GM18499 (cell line): ENCODE measurements at regions not wholly inside any gene's neighbourhood (a gene's known extent, or its start where the extent isn't known, plus 50 kb on each side); places are given as distances from the start of the nearest gene placed in this dataset.
"Not testable (repeated sequence)": the region's sequence is repeated elsewhere in the genome, so short reads cannot be mapped to it uniquely, and the experiment has no call there.

ENCODE experiments used
- ATAC-seq: cut with Tn5 transposase; IDR thresholded peaks from one replicate; pipeline ENCODE4 v1.9.1; 2021; ENCODE audit warnings: moderate number of reproducible peaks; ENCODE audit not compliant: insufficient read depth, unreplicated experiment

DNA sequence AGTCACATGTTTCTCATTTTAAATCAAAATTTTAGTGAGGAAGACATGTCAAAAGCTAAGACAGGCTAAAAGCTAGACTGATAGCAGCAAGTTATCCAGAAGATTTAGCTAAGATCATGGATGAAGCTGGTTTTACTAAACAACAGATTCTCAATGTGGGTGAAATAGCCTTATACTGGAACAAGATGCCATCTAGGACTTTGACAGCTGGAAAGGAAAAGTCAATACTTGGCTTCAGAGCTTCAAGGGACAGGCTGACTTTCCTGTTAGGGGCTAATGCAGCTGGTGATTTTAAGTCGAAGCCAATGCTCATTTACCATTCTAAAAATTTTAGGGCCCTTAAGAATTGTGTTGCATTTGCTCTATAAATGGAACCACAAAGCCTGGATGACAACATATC is 455.3 kb upstream of the SLC10A2 start:
- ATAC-seq = no peak

DNA sequence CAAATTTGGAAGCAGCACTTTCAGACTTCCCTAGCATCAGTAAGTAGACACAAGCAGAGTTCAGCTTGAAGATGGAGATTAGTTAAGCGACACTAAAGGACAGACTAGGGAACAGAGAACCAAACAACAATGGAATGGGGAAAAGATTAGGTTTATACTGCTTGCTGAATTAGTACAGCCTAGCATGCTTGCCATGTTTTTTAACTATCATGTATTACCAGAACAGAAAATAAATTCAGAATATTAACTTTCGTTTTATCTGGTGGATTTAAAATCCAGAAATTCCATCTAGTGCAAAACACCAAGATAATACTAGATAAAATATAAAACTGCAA is 451.5 kb upstream of the SLC10A2 start:
- ATAC-seq = no peak

DNA sequence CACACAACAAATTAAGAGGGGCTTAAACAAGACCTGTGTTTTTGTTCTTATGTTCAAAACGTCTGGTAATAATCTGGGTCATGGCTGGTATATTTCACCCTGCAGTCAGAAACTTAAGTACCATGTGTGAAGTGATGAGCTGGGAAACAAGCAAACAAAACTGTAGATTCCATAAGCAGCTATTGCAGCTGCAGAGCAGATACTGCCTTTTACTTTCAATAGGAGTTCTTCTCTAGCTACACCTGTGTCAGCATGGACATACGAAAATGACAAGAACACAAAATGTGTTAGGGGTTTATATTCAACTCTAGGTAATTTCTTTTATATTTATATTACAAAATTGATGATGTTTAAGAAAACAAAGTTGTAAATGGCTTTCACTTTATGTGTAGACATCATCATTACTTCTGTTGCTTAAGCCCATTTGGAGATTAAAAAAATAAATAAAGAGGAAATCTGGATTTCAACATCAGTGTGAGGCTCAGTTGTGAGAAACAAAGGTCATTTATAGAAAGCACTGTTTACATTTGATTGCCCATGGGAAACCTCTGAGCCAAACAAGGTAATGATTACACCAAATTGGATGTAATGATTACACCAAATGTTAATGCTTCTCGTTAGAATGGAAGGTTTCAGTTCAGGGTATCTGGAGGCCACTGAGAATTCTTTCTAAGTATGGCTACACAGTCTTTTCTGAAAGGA is 451.0 kb upstream of the SLC10A2 start:
- peak; percentile 67 for ATAC-seq

DNA sequence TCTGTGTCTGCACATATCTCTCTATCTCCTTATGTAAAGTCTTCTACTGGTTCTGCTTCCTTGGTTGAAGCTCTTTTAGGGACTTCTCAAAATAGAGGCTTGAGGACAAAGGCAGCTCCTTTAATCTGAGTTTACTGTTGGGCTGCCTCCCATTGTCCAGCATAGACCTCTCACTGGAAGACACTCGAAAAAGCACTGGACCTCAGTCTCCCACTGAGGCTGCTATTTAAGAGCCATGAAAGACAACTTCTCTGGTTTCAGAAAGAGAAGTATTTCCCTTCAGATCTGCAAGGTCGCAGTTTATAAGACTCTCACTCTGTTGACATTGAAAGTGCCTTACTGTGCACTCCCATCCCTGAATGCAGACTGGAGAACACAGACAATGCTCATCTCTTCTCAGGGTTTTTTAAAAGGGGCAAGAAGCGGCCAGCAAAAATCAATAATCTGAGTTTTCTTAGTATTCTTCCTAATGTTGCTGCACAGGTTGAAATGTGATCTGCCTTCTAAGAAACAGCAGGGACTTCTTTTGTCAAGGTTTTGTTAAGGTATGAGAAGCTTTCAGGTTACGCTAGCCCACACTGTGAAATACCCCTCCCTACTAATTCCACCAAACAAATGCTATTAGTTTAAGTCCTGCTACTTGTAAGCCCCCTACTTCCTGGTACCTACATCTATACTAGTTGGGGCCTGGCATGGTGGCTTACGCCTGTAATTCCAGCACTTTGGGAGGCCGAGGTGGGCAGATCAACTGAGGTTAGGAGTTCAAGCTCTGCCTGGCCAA is 450.0 kb upstream of the SLC10A2 start:
- ATAC-seq = no peak

DNA sequence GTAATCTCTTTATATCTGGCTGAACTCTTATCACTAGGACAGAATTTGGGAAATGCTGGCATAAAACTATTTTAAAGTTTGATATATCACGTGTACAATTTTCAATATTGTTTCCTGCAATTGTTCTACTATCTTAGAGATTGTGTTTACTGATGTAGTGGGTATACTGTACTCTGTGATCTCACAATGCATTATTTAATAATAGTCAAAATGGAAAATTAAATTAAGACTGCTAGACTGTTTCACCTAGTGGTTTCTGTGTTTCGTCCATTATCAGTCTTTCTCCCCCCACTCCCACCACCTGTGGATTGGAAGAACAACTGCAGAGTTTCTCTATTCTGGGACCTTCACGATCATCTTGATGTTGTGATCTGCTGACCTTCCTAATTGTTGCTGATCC is 449.2 kb upstream of the SLC10A2 start:
- ATAC-seq = no peak

DNA sequence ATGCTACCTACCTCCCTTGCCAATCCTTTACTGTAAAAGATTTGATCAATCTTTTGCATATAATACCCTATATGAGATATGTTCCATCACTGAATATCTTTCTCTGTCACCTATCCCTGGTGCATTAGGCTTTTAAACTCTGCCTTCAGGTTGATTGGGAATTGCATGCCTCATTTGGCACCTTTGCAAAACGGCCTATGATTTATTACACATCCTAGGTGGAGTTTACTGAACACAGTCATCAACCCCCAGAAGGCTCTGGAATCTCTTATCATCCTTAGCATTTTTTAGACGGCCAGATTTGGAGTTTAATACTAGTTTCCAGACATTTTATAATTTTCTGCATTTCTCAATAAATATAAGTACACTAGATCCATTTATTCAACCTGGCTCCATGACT is 448.4 kb upstream of the SLC10A2 start:
- ATAC-seq = no peak

DNA sequence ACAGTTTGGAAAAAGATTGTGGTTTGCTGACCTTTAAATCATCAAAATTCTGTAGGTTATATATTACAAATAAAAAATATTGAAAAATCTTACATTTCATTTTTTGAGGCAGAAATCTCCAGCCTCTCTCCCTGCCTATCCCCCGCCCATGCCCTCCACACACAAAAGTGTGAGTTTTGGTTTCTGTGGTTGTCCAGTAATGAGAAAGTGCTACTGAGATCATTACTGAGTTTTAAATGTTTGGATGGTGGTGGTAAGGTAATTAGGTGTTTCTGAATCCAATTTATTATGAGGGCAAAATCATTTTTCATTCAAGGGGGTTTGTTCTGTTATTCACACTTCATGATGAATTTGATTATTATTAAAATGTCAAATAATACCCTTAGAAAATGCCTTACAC is 448.0 kb upstream of the SLC10A2 start:
- ATAC-seq = no peak

DNA sequence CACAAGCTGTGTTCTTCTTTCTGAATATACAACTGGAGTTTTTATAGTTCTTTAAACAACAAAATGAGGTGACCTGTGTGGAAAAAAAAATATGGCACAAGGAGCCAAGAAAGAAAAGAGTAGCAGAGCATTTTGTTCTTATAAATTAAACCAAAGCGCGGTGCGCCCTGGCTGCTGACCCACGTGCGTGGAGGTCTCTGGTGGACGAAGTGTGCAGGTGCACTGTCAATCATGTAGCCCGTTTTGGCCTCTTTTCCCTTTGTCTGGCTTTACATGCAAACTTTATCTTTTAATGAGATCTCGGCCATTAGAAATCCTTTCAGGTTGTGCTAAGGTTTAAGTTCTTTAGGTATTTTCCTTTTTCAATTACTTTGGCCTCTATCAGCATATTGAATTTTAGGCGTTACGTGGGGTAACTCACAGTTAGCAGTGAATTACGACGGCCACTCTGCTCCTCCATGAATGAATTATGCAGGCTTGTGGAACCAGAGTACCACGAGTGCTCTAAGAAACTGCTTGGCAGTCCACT is 443.9 kb upstream of the SLC10A2 start:
- ATAC-seq = no peak

DNA sequence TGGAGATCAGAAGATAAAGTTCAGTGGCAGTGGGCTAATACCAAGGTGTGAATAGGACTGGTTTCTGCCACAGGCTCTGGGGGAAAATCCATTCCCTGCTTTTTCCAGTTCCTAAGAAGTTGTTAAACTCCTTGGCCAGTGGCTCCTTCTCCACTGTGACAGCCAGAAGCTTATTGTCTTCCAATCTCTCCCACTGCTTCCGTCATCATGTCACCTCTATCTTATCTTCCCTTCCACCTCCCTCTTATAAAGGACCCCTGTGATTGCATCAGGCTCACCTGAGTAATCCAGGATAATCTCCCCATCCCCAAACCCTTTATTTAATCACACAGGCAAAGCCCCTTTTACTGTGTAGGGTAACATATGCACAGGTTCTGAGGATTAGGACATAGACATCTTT is 431.2 kb upstream of the SLC10A2 start:
- no peak for ATAC-seq

DNA sequence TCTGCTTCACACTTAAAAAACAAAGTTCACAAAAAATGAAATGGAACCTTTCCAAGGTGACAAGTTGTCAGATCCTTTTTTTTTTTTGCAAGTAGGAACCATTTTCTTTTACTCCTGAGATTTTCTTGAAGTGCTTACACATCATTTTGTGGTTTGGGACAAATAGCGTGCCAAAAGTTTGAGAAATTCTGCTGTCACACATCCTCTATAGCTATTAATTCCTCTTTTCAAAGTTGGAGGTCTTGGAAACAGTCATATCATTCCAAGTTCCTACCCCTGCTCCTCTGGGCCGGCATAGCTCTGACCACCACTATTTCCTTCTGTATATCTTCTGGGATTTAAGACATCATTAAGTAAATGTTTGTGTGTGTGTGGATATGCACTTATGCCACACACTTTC is 421.6 kb upstream of the SLC10A2 start:
- no peak for ATAC-seq

DNA sequence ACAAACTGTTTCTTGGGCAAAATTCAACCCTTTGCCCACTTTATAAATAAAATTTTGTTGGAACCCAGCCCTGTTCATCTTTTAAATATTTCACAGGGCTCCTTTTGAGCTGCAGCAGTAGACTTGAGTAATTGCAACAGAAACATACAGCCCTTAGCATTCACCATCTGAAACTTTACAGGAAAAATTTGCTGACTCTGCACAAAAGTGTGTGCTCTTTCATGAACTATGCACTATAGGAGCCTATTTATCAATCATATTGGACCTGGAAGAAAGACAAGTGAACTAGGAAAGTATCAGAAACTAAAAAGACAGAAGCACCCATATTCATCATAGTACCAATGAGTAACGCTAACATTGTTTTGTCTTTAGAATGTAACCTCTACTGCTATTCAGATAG is 406.9 kb upstream of the SLC10A2 start:
- no peak for ATAC-seq

DNA sequence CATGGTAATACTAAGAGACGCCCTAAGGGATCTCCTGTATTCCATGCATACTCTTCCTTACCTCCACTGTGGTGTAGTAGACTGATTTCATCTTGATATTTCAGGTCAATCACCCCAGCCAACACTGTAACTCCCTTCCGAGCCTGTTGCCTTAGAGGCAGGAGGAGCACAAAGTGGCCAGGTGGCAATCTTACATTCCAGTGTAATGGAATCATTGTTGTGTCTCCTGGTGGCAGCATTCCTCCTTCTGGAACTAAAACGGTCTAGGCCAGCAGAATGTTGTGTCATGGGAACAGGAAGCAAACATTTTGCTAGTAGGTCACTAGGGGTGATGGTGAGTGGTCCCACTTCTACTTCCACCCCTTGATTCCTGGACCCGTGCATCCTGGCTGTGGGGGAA is 405.7 kb upstream of the SLC10A2 start:
- no peak for ATAC-seq

DNA sequence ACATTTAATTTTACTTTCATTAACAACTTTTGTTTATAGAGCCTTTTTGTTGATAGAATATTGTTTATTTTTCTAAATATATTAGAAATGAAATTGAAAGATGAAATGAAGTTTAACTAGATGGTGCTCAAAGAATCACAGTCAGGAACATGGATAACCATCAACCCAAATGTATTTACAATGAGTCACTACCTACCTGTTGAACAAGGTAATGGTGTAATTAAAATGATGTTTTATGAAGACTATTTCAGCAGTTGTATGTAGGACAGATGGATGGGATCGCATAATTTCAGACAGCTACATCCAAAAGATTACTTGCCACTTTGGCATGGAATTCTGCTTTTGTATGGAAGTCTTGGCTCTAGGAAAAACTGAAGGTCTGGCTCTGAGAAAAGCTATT is 403.6 kb upstream of the SLC10A2 start:
- no peak for ATAC-seq

DNA sequence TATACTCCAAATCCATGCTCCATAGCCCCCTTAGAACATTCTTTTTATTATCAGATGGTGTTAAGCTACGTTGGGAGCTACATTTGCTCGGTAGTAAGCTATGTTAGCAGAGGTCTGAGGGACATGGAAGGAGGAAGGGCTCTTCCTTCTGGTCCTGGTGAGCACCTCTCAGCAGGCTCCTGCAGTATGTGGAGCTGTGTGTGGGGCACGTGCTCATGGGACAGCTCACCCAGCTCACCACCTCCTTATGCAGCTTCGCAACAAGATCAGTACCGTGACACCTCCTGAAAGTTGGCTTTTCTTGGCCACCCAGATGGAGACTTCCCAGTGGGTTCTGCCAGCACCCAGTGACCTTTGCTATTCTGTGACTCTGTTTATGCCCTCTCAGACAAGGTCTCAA is 400.5 kb upstream of the SLC10A2 start:
- ATAC-seq = no peak

DNA sequence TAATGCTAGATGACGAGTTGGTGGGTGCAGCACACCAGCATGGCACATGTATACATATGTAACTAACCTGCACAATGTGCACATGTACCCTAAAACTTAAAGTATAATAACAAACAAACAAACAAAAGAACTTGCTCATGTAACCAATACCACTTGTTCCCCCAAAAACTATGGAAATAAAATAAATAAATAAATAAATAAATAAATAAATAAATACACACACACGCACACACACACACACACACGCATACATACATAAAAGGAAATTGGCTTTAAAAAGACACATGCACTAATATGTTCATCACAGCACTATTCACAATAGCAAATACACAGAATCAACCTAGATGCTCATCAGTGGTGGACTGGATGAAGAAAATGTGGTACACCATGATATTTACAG is 394.0 kb upstream of the SLC10A2 start:
- not testable (repeated sequence) for ATAC-seq

DNA sequence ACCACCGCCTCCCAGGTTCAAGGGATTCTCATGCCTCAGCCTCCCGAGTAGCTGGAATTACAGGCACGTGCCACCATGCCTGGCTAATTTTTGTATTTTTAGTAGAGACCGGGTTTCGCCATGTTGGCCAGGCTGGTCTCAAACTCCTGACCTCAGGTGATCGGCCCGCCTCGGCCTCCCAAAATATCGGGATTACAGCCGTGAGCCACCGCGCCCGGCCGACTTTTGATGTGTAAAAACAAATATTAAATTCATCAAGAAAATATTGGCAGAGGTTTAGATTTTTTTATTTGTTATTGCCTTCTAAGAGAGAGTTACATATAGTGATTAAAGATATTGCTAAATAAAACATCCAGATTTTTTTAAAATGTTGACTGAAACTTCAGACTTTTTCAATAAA is 390.8 kb upstream of the SLC10A2 start:
- not testable (repeated sequence) for ATAC-seq

DNA sequence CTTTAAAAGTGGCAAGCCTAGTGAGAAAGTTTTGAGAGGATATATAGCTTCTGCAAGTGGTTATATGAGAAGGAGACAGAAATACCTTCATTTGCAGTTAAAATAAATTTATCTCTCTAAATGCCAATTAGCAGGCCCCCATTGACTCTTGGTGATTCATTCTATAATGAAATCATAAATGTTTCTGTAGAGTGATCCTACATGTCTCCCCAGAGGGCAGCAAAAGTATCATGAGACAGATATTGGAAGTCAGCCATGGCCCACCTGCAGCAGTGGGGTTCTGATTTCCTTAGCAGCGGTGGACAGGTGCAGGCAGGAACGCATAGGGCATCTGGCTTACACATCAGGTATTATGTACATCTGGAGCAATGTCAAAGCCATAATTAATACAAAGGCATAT is 385.4 kb upstream of the SLC10A2 start:
- ATAC-seq = no peak

DNA sequence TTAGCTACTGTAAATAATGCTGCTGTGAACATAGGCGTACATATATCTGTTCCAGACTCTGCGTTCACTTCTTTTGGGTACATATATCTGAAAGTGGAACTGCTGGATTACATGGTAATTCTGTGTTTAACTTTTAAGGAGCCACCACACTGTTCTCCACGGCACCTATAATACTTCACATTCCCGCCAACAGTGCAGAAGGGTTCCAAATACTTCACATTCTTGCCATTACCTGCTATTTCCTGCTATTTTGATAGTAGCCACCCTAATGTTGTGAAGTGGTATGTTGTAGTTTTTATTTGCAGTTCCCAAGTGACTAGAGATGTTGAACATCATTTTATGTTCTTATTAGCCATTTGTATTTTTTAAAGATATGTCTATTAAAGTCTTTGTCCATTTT is 377.4 kb upstream of the SLC10A2 start:
- no peak for ATAC-seq

DNA sequence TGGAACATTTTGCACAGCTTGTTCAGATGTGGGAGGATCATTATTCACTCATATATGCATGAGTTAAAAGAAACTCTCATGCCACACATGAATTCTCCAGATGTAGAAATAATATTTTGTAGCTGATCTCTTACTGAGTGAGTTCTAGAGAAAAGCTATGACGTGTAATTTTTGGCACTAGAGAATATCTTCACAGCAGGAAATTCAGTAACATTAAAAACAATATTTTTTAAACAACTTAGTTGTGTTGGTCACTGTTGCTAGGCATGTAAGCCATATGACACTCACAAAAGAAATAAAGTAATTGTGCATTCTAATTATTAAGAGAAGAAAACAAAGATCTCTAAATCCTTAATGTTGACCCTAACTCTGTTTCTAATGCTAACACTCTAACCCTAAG is 371.4 kb upstream of the SLC10A2 start:
- ATAC-seq = no peak

DNA sequence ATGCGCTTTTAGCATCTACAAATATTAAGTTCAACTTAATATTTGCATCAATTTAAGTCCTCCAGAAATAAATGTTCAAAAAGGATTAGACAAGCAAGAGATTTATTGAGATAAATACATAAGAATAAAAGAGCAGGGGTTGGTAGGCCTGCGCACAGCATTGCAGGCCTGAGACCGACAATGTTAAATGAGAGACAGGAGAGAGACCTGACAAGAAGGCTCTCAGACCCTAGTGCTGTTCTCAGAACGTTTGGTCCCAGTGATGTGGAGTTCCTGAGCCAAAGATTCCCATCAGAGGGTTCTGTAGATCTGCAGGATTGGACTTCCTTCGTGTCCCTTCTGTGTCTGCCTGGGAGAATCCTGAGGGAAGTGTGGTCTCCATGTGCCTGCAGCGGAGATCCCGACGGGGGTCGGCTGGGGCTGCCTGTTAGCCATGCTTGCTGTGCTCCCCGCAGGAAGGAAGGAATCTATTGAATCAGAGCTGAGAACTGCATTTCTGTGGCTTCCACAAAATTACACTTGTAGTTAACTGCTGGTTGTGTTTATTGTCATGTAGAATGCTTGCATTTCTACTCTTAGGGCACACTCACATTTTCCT is 369.9 kb upstream of the SLC10A2 start:
- no peak for ATAC-seq

DNA sequence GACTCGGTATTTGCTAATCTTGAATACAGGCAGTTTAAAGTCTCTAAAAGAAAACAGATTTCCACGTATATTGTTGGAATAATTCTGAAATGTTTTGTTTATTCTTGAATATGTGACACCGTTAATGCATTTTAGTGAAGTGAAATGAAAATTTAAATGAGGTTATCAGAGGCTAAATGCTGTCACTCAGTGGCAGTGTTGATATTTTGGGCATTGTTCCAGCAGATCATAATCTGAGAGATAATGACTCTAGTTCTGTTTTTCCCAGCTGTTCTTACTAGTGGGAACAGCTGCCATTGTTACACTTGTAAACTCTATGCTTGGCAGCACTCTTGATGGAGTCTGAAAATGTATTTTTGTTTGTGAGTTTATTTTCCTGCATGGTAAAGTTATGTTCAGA is 365.6 kb upstream of the SLC10A2 start:
- no peak for ATAC-seq

DNA sequence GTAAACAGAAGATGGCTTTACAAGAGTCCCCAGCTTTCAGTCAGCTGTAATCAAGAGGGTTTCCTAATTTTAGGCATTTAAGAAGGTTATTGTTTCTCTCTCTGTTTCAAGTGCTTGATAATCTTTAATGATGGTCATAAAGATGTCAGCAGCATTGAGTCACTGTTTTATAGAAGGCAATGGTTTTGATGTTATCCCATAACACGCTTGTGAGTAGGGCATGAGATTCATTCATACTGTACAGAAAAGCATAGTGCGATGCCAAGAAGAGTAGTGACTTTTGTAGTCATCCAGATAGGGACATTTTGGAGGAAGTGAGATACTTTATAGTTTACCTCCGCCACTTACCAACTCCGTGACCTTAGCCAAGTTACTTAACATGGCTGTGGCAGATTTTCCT is 364.2 kb upstream of the SLC10A2 start:
- no peak for ATAC-seq
